Stomach (tissue), 8 donors: ENCODE measurements at regions not wholly inside any gene's neighbourhood (a gene's known extent, or its start where the extent isn't known, plus 50 kb on each side); places are given as distances from the start of the nearest gene placed in this dataset.
"Not testable (repeated sequence)": the region's sequence is repeated elsewhere in the genome, so short reads cannot be mapped to it uniquely, and the experiment has no call there.

Experiments used
- DNase-seq, 2 donors: peaks; one replicate each; pipeline versions ENCODE4 v3.0.0 to v3.0.0-alpha.2; 2013 to 2019
- H3K27ac ChIP-seq, 5 donors: fragments of 200-600 bp in 4 of 5; sonication (generic) in 4 of 5; one replicate each; pipeline ENCODE4 v1.5.1; 2013 to 2019; ENCODE audit warnings: mild to moderate bottlenecking in 1 of 5, moderate library complexity in 1 of 5
- H3K27me3 ChIP-seq, 3 donors: fragments of 200-600 bp; sonication (generic); one replicate each; pipeline ENCODE4 v1.5.1; 2017 to 2019; ENCODE audit warnings: mixed run types in 1 of 3
- H3K36me3 ChIP-seq, 4 donors: fragments of 200-600 bp; sonication (generic); 1 replicate in 3 of 4; 2 replicates in 1 of 4; pipeline ENCODE4 v1.5.1; 2016 to 2019
- H3K4me1 ChIP-seq, 4 donors: fragments of 200-600 bp; sonication (generic); one replicate each; pipeline ENCODE4 v1.5.1; 2016 to 2019
- H3K4me3 ChIP-seq, 4 donors: fragments of 200-600 bp; sonication (generic) in 3 of 4; one replicate each; pipeline ENCODE4 v1.5.1; 2016 to 2019; ENCODE audit warnings: mild to moderate bottlenecking in 1 of 4
- H3K9me3 ChIP-seq, 4 donors: fragments of 200-600 bp; sonication (generic); one replicate each; pipeline ENCODE4 v1.5.1; 2016 to 2019
- EP300 ChIP-seq: sonication (generic); formaldehyde crosslinking; IDR thresholded peaks from one replicate; pipeline ENCODE4 v1.6.1; 2017; ENCODE audit warnings: antibody characterized with exemption
- POLR2A ChIP-seq, 4 donors: fragments of 450-650 bp; IDR thresholded peaks; one replicate each; pipeline ENCODE4 v1.6.1; 2016; ENCODE audit warnings: antibody characterized with exemption in 4 of 4, control low read depth in 2 of 4, mild to moderate bottlenecking in 1 of 4, moderate library complexity in 1 of 4
- POLR2AphosphoS5 ChIP-seq, 3 donors: sonication (generic); formaldehyde crosslinking; IDR thresholded peaks; one replicate each; pipeline ENCODE4 v1.6.1; 2016; ENCODE audit warnings: antibody characterized with exemption in 3 of 3
- WGBS, 5 donors: extraction: QIAGEN DNeasy Blood & Tissue Kit in 3 of 5; methylation state at CpG; one replicate each; pipeline versions ENCODE4 v1.1.5 to v1.1.7; 2013 to 2018; 5-methylcytosine and 5-hydroxymethylcytosine counted together
- intact Hi-C: fragments of 100-400 bp; cut with DNase I; formaldehyde crosslinking; loops from one replicate; pipeline ENCODE4 v1.15.1; 2023; ENCODE audit warnings: low total_unique reads
- TF ChIP-seq, protein P1 (sequence below), 7 experiments: fragments of 450-650 bp in 4 of 7; fragments of 200-600 bp in 3 of 7; sonication (generic) in 3 of 7; IDR thresholded peaks; one replicate each; pipeline ENCODE4 v1.5.1; 2016 to 2019; ENCODE audit warnings: antibody characterized with exemption in 7 of 7, control low read depth in 2 of 7, mild to moderate bottlenecking in 1 of 7
- donor health status: healthy with polysubstance abuse.
- donor health status: Bipolar disorder and iron deficiency.
- donor health status: healthy.

DNA sequence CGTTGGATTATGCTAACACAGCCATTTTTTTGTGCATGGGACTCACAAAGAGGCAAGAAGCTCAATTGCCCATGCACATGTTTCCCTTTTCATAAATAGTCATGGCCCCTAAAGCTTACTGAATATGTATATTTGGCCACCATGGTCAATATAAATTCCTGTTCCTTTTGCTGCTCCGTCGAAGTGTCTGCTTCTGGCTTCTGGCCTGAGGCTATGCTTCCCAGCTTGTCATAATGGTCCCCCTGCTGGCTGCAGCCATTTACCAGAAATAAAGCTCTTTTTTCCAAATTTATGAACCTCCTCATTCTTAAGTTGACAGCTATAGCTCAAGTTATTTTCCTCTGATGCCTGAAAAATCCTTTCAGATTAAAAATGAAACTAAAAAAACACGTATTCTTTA is 602.1 kb downstream of the VGLL3 start:
- H3K36me3 ChIP-seq, result no peaks in the 10 kb centered on the region
- intact Hi-C loops, result no loop called here
- TF ChIP-seq POLR2A (IDR thresholded peaks at IDR 0.05) (no peak), POLR2AphosphoS5 (IDR thresholded peaks at IDR 0.05) (no peak), EP300 (no peak)
- TF ChIP-seq, protein P1, sequence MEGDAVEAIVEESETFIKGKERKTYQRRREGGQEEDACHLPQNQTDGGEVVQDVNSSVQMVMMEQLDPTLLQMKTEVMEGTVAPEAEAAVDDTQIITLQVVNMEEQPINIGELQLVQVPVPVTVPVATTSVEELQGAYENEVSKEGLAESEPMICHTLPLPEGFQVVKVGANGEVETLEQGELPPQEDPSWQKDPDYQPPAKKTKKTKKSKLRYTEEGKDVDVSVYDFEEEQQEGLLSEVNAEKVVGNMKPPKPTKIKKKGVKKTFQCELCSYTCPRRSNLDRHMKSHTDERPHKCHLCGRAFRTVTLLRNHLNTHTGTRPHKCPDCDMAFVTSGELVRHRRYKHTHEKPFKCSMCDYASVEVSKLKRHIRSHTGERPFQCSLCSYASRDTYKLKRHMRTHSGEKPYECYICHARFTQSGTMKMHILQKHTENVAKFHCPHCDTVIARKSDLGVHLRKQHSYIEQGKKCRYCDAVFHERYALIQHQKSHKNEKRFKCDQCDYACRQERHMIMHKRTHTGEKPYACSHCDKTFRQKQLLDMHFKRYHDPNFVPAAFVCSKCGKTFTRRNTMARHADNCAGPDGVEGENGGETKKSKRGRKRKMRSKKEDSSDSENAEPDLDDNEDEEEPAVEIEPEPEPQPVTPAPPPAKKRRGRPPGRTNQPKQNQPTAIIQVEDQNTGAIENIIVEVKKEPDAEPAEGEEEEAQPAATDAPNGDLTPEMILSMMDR (IDR thresholded peaks at IDR 0.05), result no peak
- no peaks in the 10 kb centered on the region for H3K27me3 ChIP-seq
- no peak overlapping the region for H3K4me3 ChIP-seq
- H3K27ac ChIP-seq, result no peak overlapping the region
- no peaks in the 10 kb centered on the region for H3K4me1 ChIP-seq
- 72 to 80% (median 74%) methylated on average over 4 of the region's 4 CpGs for WGBS, 5 donors
- no peak for DNase-seq
- no peaks in the 10 kb centered on the region for H3K9me3 ChIP-seq

DNA sequence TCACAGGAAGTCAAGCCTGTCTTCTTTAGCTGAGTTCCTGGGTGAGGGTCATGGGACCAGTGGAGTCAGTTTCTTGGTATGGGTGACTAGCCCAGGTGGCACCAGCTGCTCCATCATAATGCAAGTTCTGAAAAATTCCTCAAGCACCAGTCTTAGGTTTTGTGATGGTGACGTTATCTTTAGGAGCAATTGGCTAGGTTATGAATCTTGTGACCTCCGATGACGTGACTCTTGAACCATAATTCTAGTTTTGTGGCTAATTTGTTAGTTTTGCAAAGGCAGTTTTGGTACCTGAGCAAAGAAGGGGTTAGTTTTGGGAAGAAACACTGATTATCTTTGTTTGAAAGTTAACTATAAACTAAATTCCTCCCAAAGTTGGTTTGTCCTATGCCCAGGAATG is 608.4 kb downstream of the VGLL3 start:
- no peaks in the 10 kb centered on the region for H3K9me3 ChIP-seq
- no peak for TF ChIP-seq EP300
- no peak for TF ChIP-seq POLR2AphosphoS5 (IDR thresholded peaks at IDR 0.05)
- TF ChIP-seq, protein P1 (IDR thresholded peaks at IDR 0.05), result no peak
- TF ChIP-seq POLR2A (IDR thresholded peaks at IDR 0.05), result no peak
- no peak overlapping the region for H3K27ac ChIP-seq
- intact Hi-C loops, result no loop called here
- no peaks in the 10 kb centered on the region for H3K36me3 ChIP-seq
- 69 to 93% (median 85%) methylated on average over 3 of the region's 3 CpGs for WGBS, 5 donors
- H3K4me3 ChIP-seq, result no peak overlapping the region
- H3K4me1 ChIP-seq, result no peaks in the 10 kb centered on the region
- H3K27me3 ChIP-seq, result no peaks in the 10 kb centered on the region
- DNase-seq, result no peak

DNA sequence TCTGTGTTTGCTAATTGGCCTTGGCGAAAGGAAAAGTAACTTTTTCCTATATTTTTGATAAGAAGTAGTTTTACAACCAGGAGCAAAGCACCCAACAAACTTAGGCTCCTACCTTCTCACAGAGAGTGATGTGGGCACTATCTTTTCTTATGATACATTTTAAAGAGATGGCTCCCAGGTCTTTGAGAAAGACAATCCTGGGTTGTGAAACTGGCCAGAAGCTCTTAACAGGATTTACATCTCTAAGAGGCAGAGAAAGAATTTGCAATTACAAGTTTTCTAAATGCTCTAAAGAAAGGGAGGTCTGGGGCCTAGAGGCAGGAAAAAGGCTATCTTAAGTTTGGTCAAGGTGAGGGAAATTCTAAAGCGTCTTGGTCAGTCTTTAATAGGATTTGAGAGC is 609.7 kb downstream of the VGLL3 start:
- H3K4me3 ChIP-seq, result no peak overlapping the region
- no peaks in the 10 kb centered on the region for H3K9me3 ChIP-seq
- WGBS, 5 donors, result 73 to 85% (median 82%) methylated on average over 2 of the region's 2 CpGs
- no peak for DNase-seq
- no peaks in the 10 kb centered on the region for H3K36me3 ChIP-seq
- TF ChIP-seq EP300 (no peak), POLR2A (IDR thresholded peaks at IDR 0.05) (no peak)
- no peaks in the 10 kb centered on the region for H3K27me3 ChIP-seq
- intact Hi-C loops, result no loop called here
- no peak overlapping the region for H3K27ac ChIP-seq
- H3K4me1 ChIP-seq, result no peaks in the 10 kb centered on the region

DNA sequence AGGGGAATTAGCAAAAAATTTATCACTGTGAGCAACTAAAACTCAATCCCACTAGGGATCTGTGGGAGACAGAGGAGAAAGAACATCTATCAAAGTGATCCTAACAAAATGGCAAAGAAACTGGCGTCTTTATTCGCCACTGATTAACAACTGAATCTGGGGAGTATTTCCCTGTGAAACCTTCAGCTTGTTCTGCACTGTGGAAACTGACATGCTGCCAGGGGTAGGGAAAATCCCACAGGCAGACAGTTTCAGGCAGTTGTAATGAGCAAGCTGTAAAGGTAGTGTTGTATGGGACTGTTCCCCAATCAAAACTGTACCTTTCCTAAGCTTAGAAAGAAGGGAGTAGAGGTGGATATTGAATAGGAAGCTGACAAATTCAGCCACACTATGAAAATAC is 611.7 kb downstream of the VGLL3 start:
- Histone ChIP-seq H3K27ac (no peak overlapping the region), H3K27me3 (no peaks in the 10 kb centered on the region), H3K36me3 (no peaks in the 10 kb centered on the region), H3K4me1 (no peaks in the 10 kb centered on the region), H3K9me3 (no peaks in the 10 kb centered on the region), H3K4me3 (no peak overlapping the region)
- no peak for DNase-seq
- TF ChIP-seq POLR2AphosphoS5 (IDR thresholded peaks at IDR 0.05) (no peak), POLR2A (IDR thresholded peaks at IDR 0.05) (no peak)
- 46 to 80% (median 78%) methylated on average over 2 of the region's 2 CpGs for WGBS, 5 donors
- intact Hi-C loops, result no loop called here

DNA sequence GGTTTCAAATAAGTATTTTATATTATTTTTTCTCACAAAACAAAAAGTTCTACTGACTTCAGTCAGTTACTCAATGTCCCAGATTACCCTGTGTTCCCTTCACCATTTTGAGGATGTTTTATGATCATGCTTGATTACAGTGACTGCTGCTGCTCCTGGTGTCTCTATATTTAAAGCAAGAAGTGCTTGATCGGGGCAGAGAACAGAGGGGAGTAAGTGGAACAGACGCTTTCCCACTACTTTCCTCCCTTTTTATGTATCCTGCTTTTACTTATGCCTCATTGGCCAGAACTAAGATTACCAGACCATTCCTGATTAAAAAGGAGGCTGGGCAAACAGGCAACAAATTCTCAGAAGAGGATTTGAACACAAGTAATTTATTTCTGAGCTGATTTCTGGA is 612.1 kb downstream of the VGLL3 start:
- intact Hi-C loops, result no loop called here
- Histone ChIP-seq H3K4me3 (no peak overlapping the region), H3K9me3 (no peaks in the 10 kb centered on the region), H3K4me1 (no peaks in the 10 kb centered on the region), H3K27ac (no peak overlapping the region), H3K27me3 (no peaks in the 10 kb centered on the region), H3K36me3 (no peaks in the 10 kb centered on the region)
- DNase-seq, result no peak
- TF ChIP-seq EP300, result no peak
- TF ChIP-seq, protein P1 (IDR thresholded peaks at IDR 0.05), result no peak
- no peak for TF ChIP-seq POLR2AphosphoS5 (IDR thresholded peaks at IDR 0.05)
- TF ChIP-seq POLR2A (IDR thresholded peaks at IDR 0.05), result no peak
- 72 to 87% (median 75%) methylated on average over 2 of the region's 2 CpGs for WGBS, 5 donors

DNA sequence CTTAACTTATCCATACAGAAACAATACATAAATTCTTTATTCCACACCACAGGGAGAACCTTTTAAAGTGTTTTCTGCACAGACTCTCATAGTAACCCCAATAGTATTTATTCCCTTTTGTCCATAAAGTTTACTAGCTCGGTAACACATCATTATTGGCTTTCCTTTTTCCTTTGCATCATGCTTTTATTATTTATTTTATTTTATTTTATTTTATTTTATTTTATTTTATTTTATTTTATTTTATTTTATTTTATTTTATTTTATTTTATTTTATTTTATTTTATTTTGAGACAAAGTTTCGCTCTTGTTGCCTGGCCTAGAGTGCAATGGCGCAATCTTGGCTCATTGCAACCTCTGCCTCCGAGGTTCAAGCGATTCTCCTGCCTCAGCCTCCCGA is 655.4 kb downstream of the VGLL3 start:
- H3K9me3 ChIP-seq, DNase-seq, H3K4me1 ChIP-seq, H3K27ac ChIP-seq, H3K4me3 ChIP-seq, H3K27me3 ChIP-seq, H3K36me3 ChIP-seq, intact Hi-C loops: not testable (repeated sequence)
- 88 to 91% (median 90%) methylated on average over 6 of the region's 6 CpGs for WGBS, 5 donors
